A673 (cell line): ENCODE measurements at regions not wholly inside any gene's neighbourhood (a gene's known extent, or its start where the extent isn't known, plus 50 kb on each side); places are given as distances from the start of the nearest gene placed in this dataset.

ENCODE experiments used
- BruUV-seq: library from RNA; stranded (reverse); fragments of 400-500 nt; replicated peaks from 2 replicates; lab custom pipeline; 2021; lab: Mats Ljungman, UMichigan
- CTCF ChIA-PET: fragments of 300-600 bp; sonication (Branson Sonifier 250); formaldehyde crosslinking; loops from one replicate; lab custom pipeline; 2022; ENCODE audit warnings: antibody characterized with exemption; lab: Charles Lee
- POLR2A ChIA-PET: fragments of 300-600 bp; sonication (Branson Sonifier 250); formaldehyde crosslinking; loops from one replicate; lab custom pipeline; 2022; ENCODE audit warnings: antibody characterized with exemption; ENCODE audit not compliant: low non-redundant PET; lab: Charles Lee
- DNase-seq: peaks from one replicate; pipeline ENCODE4 v3.0.0-alpha.2; 2015; ENCODE audit warnings: low spot score
- H3K27ac ChIP-seq: fragments of 200-600 bp; sonication (generic); 2 replicates; pipeline ENCODE4 v1.5.1; 2016; ENCODE audit warnings: mixed run types, low read depth, mild to moderate bottlenecking, mixed read lengths, antibody characterized with exemption, low read length; ENCODE audit not compliant: poor library complexity, severe bottlenecking
- H3K27me3 ChIP-seq: fragments of 200-600 bp; sonication (generic); replicated peaks from 2 replicates; pipeline ENCODE4 v1.6.1; 2017; ENCODE audit warnings: mixed run types, low read depth, mild to moderate bottlenecking, mixed read lengths, antibody characterized with exemption, low read length; ENCODE audit not compliant: insufficient read depth, poor library complexity
- H3K36me3 ChIP-seq: fragments of 200-600 bp; sonication (generic); 2 replicates; pipeline ENCODE4 v1.6.1; 2016; ENCODE audit warnings: mixed run types, mild to moderate bottlenecking, mixed read lengths, antibody characterized with exemption, low read length; ENCODE audit not compliant: insufficient read depth, poor library complexity, severe bottlenecking
- H3K4me1 ChIP-seq: fragments of 200-600 bp; sonication (generic); 2 replicates; pipeline ENCODE4 v1.6.1; 2017; ENCODE audit warnings: mixed run types, mild to moderate bottlenecking, mixed read lengths, antibody characterized with exemption, low read length; ENCODE audit not compliant: insufficient read depth, poor library complexity, severe bottlenecking
- H3K4me3 ChIP-seq: fragments of 200-600 bp; sonication (generic); 2 replicates; pipeline ENCODE4 v1.5.1; 2016; ENCODE audit warnings: low read depth, mixed run types, mild to moderate bottlenecking, mixed read lengths, low read length; ENCODE audit not compliant: poor library complexity, severe bottlenecking
- H3K9me3 ChIP-seq: fragments of 200-600 bp; sonication (generic); 2 replicates; pipeline ENCODE4 v1.6.1; 2016; ENCODE audit warnings: mixed run types, low read depth, mild to moderate bottlenecking, mixed read lengths, antibody characterized with exemption, low read length; ENCODE audit not compliant: poor library complexity, severe bottlenecking
- CTCF ChIP-seq: fragments of 300-800, 200-600 bp; sonication (generic); conservative IDR thresholded peaks from 2 replicates; pipeline ENCODE4 v1.5.1; 2017; ENCODE audit warnings: low read depth, mild to moderate bottlenecking, antibody characterized with exemption, low read length, moderate library complexity, mixed read lengths
- EZH2 ChIP-seq: fragments of 200-600 bp; sonication (generic); IDR thresholded peaks from 2 replicates; pipeline ENCODE4 v1.6.1; 2017; ENCODE audit warnings: borderline replicate concordance, low read depth, mild to moderate bottlenecking, mixed read lengths, antibody characterized with exemption, low read length; ENCODE audit not compliant: poor library complexity, severe bottlenecking
- intact Hi-C: fragments of 100-400 bp; cut with micrococcal nuclease; formaldehyde crosslinking; loops from one replicate; pipeline ENCODE4 v1.10.0; 2022; ENCODE audit not compliant: unreplicated experiment

- CTCF ChIA-PET: no interaction called here
- intact Hi-C loops: no loop called here
- POLR2A ChIA-PET: no interaction called here
Measured at GRCh38 chr4:148847544-148848255, 405.5 kb upstream of the NR3C2 start.

GRCh38 chr4:148845609-148846008 lies 403.4 kb upstream of the NR3C2 start:
- no peak overlapping the region for H3K4me3 ChIP-seq
- H3K36me3 ChIP-seq: no peaks in the 10 kb centered on the region
- no peak overlapping the region for H3K27ac ChIP-seq
- CTCF ChIA-PET: no interaction called here
- TF ChIP-seq CTCF (no peak), EZH2 (no peak)
- H3K4me1 ChIP-seq: peaks cover 20% of the 10 kb centered on the region
- H3K9me3 ChIP-seq: no peaks in the 10 kb centered on the region
- BruUV-seq: no TSS peak
- intact Hi-C loops: no loop called here
- H3K27me3 ChIP-seq: no peaks in the 10 kb centered on the region
- POLR2A ChIA-PET: no interaction called here
- no peak for DNase-seq

More at GRCh38 chr4:148847544-148848255, 405.5 kb upstream of the NR3C2 start:
- Histone ChIP-seq H3K27ac (no peak overlapping the region), H3K4me3 (no peak overlapping the region), H3K36me3 (no peaks in the 10 kb centered on the region), H3K27me3 (no peaks in the 10 kb centered on the region), H3K9me3 (no peaks in the 10 kb centered on the region), H3K4me1 (peaks cover 17% of the 10 kb centered on the region)
- TF ChIP-seq CTCF (no peak), EZH2 (no peak)
- DNase-seq: no peak
- BruUV-seq: no TSS peak

DNA sequence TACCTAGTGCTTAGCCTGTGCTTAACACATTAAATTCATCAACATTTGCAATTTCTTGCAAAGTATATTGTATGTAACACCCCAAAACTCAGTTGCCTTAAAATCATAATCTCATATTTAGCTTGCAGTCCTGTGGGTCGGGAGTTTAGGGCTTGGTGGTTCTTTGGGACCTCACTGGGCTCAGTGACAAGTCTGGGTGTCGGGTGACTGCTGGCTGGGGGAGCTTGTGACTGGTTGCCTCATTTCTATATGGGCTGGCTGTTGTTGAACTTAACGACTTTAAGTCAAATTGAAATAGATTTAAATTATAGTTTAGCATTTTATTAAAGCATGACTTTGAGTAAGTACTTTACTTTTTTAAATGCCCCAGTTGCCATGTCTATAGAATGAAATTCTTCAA lies 401.4 kb upstream of the NR3C2 start:
- ChIA-PET POLR2A (no interaction called here), CTCF (no interaction called here)
- no peaks in the 10 kb centered on the region for H3K36me3 ChIP-seq
- H3K27ac ChIP-seq: no peak overlapping the region
- TF ChIP-seq EZH2: no peak
- TF ChIP-seq CTCF: no peak
- H3K9me3 ChIP-seq: no peaks in the 10 kb centered on the region
- H3K27me3 ChIP-seq: no peaks in the 10 kb centered on the region
- intact Hi-C loops: no loop called here
- DNase-seq: no peak
- H3K4me1 ChIP-seq: peaks cover 20% of the 10 kb centered on the region
- no peak overlapping the region for H3K4me3 ChIP-seq
- BruUV-seq: no TSS peak
